ENCODE measurements at regions not wholly inside any gene's neighbourhood (a gene's known extent, or its start where the extent isn't known, plus 50 kb on each side); places are given as distances from the start of the nearest gene placed in this dataset.

DNA sequence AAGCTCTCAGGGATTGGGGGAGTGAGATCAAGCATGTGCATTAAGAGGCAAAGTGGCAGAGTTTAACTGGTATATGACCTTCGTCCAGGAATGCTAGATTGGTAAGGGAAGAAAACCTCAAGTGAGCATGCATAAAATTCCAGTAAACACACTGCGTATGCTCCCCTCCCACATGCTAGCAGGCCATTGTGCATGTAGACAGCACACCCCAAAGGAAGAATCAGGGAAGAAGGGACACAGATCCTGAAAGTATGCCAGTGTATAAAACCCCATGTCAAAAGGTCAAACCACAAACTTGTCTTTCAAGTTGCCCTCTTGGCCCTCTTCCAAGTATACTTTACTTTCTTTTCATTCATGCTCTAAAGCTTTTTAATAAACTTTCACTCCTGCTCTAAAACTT lies 405.2 kb upstream of the CNKSR2 start:
- Histone ChIP-seq H3K9me3 (ENCODE audit: control insufficient read depth, insufficient read depth, low read depth, low read length) (no peaks in the 10 kb centered on the region), H3K4me1 (ENCODE audit: control insufficient read depth, insufficient read depth, low read length) (no peaks in the 10 kb centered on the region), H3K4me3 (ENCODE audit: low read depth, low read length) (no peak overlapping the region), H3K27ac (ENCODE audit: extremely low read depth, low read depth, low read length) (no peak overlapping the region), H3K36me3 (ENCODE audit: control insufficient read depth in 2 of 2, insufficient read depth in 1 of 2, low read length in 2 of 2) (no peaks in the 10 kb centered on the region)
- no peak for TF ChIP-seq ZFP41 (tag by site-specific recombination; IDR thresholded peaks at IDR 0.05; ENCODE audit: borderline replicate concordance)
- no peak for TF ChIP-seq SETDB1 (IDR thresholded peaks at IDR 0.05; ENCODE audit: insufficient read length, low read length)
- no peak for TF ChIP-seq ZNF600 (tag by site-specific recombination; IDR thresholded peaks at IDR 0.05)
- no peak for TF ChIP-seq ZNF571 (tag by site-specific recombination; IDR thresholded peaks at IDR 0.05)
- no peak for TF ChIP-seq BCL11B (tag by site-specific recombination; IDR thresholded peaks at IDR 0.05; ENCODE audit: low read depth)
- no peak for TF ChIP-seq FEZF1 (tag by site-specific recombination; IDR thresholded peaks at IDR 0.05)
- TF ChIP-seq ZNF280D (tag by site-specific recombination; IDR thresholded peaks at IDR 0.05) = no peak
- no peak for TF ChIP-seq SP7 (tag by site-specific recombination; IDR thresholded peaks at IDR 0.05)
- TF ChIP-seq ZNF768 (tag by site-specific recombination; IDR thresholded peaks at IDR 0.05) = no peak
- TF ChIP-seq, protein P1, sequence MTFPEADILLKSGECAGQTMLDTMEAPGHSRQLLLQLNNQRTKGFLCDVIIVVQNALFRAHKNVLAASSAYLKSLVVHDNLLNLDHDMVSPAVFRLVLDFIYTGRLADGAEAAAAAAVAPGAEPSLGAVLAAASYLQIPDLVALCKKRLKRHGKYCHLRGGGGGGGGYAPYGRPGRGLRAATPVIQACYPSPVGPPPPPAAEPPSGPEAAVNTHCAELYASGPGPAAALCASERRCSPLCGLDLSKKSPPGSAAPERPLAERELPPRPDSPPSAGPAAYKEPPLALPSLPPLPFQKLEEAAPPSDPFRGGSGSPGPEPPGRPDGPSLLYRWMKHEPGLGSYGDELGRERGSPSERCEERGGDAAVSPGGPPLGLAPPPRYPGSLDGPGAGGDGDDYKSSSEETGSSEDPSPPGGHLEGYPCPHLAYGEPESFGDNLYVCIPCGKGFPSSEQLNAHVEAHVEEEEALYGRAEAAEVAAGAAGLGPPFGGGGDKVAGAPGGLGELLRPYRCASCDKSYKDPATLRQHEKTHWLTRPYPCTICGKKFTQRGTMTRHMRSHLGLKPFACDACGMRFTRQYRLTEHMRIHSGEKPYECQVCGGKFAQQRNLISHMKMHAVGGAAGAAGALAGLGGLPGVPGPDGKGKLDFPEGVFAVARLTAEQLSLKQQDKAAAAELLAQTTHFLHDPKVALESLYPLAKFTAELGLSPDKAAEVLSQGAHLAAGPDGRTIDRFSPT (tag by site-specific recombination; IDR thresholded peaks at IDR 0.05) = no peak
- TF ChIP-seq ZNF366 (tag by site-specific recombination; conservative IDR thresholded peaks at IDR 0.05) = no peak
- TF ChIP-seq ZXDB (tag by site-specific recombination; IDR thresholded peaks at IDR 0.05) = no peak
- no peak for TF ChIP-seq ZSCAN23 (tag by site-specific recombination; IDR thresholded peaks at IDR 0.05)
- CTCF ChIA-PET = interaction anchor here (0.6 kb wide), 1 partner anchor 292 kb away, joined by 3 read pairs; no protein-coding TSS in a partner anchor
- POLR2A ChIA-PET = interaction anchor here (0.6 kb wide), 1 partner anchor 209 kb away, joined by 3 read pairs; no protein-coding TSS in a partner anchor

GRCh38 chrX:20967725-20968124 lies 406.5 kb upstream of the CNKSR2 start:
- TF ChIP-seq ZNF433 (tag by site-specific recombination; IDR thresholded peaks at IDR 0.05; ENCODE audit: low read depth) (no peak), ZNF404 (tag by site-specific recombination; IDR thresholded peaks at IDR 0.05) (no peak), ZNF239 (tag by site-specific recombination; IDR thresholded peaks at IDR 0.05) (no peak), ZNF184 (tag by site-specific recombination; IDR thresholded peaks at IDR 0.05) (no peak), ZNF707 (tag by site-specific recombination; IDR thresholded peaks at IDR 0.05) (no peak), ZIC2 (tag by site-specific recombination; IDR thresholded peaks at IDR 0.05) (no peak), ZBTB20 (tag by site-specific recombination; IDR thresholded peaks at IDR 0.05) (no peak), ZNF777 (tag by site-specific recombination; IDR thresholded peaks at IDR 0.05; ENCODE audit: borderline replicate concordance) (no peak), ZNF121 (tag by site-specific recombination; IDR thresholded peaks at IDR 0.05) (no peak), TRIM28 (IDR thresholded peaks at IDR 0.05; ENCODE audit: borderline replicate concordance, low read length) (no peak)
- TF ChIP-seq, protein P2, sequence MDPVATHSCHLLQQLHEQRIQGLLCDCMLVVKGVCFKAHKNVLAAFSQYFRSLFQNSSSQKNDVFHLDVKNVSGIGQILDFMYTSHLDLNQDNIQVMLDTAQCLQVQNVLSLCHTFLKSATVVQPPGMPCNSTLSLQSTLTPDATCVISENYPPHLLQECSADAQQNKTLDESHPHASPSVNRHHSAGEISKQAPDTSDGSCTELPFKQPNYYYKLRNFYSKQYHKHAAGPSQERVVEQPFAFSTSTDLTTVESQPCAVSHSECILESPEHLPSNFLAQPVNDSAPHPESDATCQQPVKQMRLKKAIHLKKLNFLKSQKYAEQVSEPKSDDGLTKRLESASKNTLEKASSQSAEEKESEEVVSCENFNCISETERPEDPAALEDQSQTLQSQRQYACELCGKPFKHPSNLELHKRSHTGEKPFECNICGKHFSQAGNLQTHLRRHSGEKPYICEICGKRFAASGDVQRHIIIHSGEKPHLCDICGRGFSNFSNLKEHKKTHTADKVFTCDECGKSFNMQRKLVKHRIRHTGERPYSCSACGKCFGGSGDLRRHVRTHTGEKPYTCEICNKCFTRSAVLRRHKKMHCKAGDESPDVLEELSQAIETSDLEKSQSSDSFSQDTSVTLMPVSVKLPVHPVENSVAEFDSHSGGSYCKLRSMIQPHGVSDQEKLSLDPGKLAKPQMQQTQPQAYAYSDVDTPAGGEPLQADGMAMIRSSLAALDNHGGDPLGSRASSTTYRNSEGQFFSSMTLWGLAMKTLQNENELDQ (tag by site-specific recombination; IDR thresholded peaks at IDR 0.05; ENCODE audit: low read depth) = no peak
- POLR2A ChIA-PET = no interaction called here
- Histone ChIP-seq H3K27ac (ENCODE audit: extremely low read depth, low read depth, low read length) (no peak overlapping the region), H3K4me1 (ENCODE audit: control insufficient read depth, insufficient read depth, low read length) (no peaks in the 10 kb centered on the region), H3K9me3 (ENCODE audit: control insufficient read depth, insufficient read depth, low read depth, low read length) (no peaks in the 10 kb centered on the region), H3K4me3 (ENCODE audit: low read depth, low read length) (no peak overlapping the region), H3K36me3 (ENCODE audit: control insufficient read depth in 2 of 2, insufficient read depth in 1 of 2, low read length in 2 of 2) (no peaks in the 10 kb centered on the region)
- CTCF ChIA-PET = interaction anchor here (0.5 kb wide), 1 partner anchor 415 kb away, joined by 3 read pairs; no protein-coding TSS in a partner anchor
